ENCODE measurements at regions not wholly inside any gene's neighbourhood (a gene's known extent, or its start where the extent isn't known, plus 50 kb on each side); places are given as distances from the start of the nearest gene placed in this dataset.

GRCh38 chr10:128429321-128429720, 303.1 kb upstream of the MKI67 start:
- H3K4me3 ChIP-seq (ENCODE audit: low read depth, poor library complexity, severe bottlenecking), result no peak overlapping the region
- intact Hi-C loops (cut with DNase I; ENCODE audit: low total_unique reads), result no loop called here
- WGBS, 2 donors, result 66 to 76% methylated on average over 10 of the region's 10 CpGs
- no peak for DNase-seq (ENCODE audit: low spot score in 2 of 2)
- no peak for TF ChIP-seq POLR2A (IDR thresholded peaks at IDR 0.05)
- no peak for TF ChIP-seq CTCF (IDR thresholded peaks at IDR 0.05)

- intact Hi-C loops (cut with DNase I; ENCODE audit: low total_unique reads), result no loop called here
- 59 to 61% methylated on average over 32 to 33 of the region's 33 CpGs for WGBS, 2 donors
- no peak overlapping the region for H3K4me3 ChIP-seq (ENCODE audit: low read depth, poor library complexity, severe bottlenecking)
- TF ChIP-seq POLR2A (IDR thresholded peaks at IDR 0.05) (no peak), CTCF (IDR thresholded peaks at IDR 0.05) (no peak)
- DNase-seq (ENCODE audit: low spot score in 2 of 2), result no peak
Observed at GRCh38 chr10:128429835-128430513, 303.8 kb upstream of the MKI67 start.

GRCh38 chr10:128431083-128431482, 304.9 kb upstream of the MKI67 start:
- DNase-seq (ENCODE audit: low spot score in 2 of 2), result no peak
- 67 to 70% methylated on average over 12 of the region's 12 CpGs for WGBS, 2 donors
- TF ChIP-seq POLR2A (IDR thresholded peaks at IDR 0.05), result no peak
- TF ChIP-seq CTCF (IDR thresholded peaks at IDR 0.05), result no peak
- no peak overlapping the region for H3K4me3 ChIP-seq (ENCODE audit: low read depth, poor library complexity, severe bottlenecking)
- intact Hi-C loops (cut with DNase I; ENCODE audit: low total_unique reads), result no loop called here

- TF ChIP-seq CTCF (IDR thresholded peaks at IDR 0.05), result no peak
- no peak for TF ChIP-seq POLR2A (IDR thresholded peaks at IDR 0.05)
- intact Hi-C loops (cut with DNase I; ENCODE audit: low total_unique reads), result no loop called here
- 85 to 88% methylated on average over 19 of the region's 19 CpGs for WGBS, 2 donors
- no peak overlapping the region for H3K4me3 ChIP-seq (ENCODE audit: low read depth, poor library complexity, severe bottlenecking)
- no peak for DNase-seq (ENCODE audit: low spot score in 2 of 2)
Observed at GRCh38 chr10:128431506-128431905, 305.3 kb upstream of the MKI67 start.

GRCh38 chr10:128432011-128432410, 305.8 kb upstream of the MKI67 start:
- H3K4me3 ChIP-seq (ENCODE audit: low read depth, poor library complexity, severe bottlenecking), result no peak overlapping the region
- intact Hi-C loops (cut with DNase I; ENCODE audit: low total_unique reads), result no loop called here
- DNase-seq (ENCODE audit: low spot score in 2 of 2), result no peak
- WGBS, 2 donors, result 62% methylated on average over 7 of the region's 7 CpGs
- TF ChIP-seq POLR2A (IDR thresholded peaks at IDR 0.05) (no peak), CTCF (IDR thresholded peaks at IDR 0.05) (no peak)

- TF ChIP-seq POLR2A (IDR thresholded peaks at IDR 0.05) (no peak), CTCF (IDR thresholded peaks at IDR 0.05) (no peak)
- WGBS, 2 donors, result 72 to 77% methylated on average over 6 of the region's 6 CpGs
- H3K4me3 ChIP-seq (ENCODE audit: low read depth, poor library complexity, severe bottlenecking), result no peak overlapping the region
- intact Hi-C loops (cut with DNase I; ENCODE audit: low total_unique reads), result no loop called here
- no peak for DNase-seq (ENCODE audit: low spot score in 2 of 2)
Observed at GRCh38 chr10:128432423-128432822, 306.2 kb upstream of the MKI67 start.

All from lower leg skin (tissue), 4 donors.